NCI-H446 (cell line): ENCODE measurements at regions not wholly inside any gene's neighbourhood (a gene's known extent, or its start where the extent isn't known, plus 50 kb on each side); places are given as distances from the start of the nearest gene placed in this dataset.
"Not testable (repeated sequence)": the region's sequence is repeated elsewhere in the genome, so short reads cannot be mapped to it uniquely, and the experiment has no call there.

Experiments used
- DNase-seq, 2 experiments: peaks; one replicate each; lab custom pipeline; 2025; lab: John Stamatoyannopoulos, UW

- DNase-seq = no peak
Observed at GRCh38 chr2:209160800-209161588, 262.9 kb upstream of the MAP2 start.

DNA sequence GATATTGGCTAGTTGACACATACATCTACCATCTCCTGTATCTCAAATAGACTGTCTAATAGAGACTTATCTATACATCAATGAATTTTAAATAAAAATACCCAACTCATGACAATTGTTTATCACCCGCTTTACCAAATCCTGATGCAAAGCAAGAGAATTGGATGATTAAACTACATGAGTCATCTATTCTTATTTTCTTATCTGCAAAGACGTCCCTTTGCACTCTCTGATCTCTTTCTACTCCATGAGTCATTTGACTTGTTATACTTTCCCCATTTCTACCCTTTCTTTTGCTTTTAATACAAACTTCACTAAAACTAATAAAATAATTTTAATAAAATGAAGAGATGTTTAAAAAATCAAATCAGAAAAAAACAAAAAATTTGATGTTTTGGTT lies 261.7 kb upstream of the MAP2 start:
- DNase-seq = no peak

- DNase-seq = no peak
Observed at GRCh38 chr2:209181984-209182383, 241.9 kb upstream of the MAP2 start.

GRCh38 chr2:209186886-209187285 lies 237.0 kb upstream of the MAP2 start:
- peak in 1 of 2 experiments; percentile 12 for DNase-seq

DNA sequence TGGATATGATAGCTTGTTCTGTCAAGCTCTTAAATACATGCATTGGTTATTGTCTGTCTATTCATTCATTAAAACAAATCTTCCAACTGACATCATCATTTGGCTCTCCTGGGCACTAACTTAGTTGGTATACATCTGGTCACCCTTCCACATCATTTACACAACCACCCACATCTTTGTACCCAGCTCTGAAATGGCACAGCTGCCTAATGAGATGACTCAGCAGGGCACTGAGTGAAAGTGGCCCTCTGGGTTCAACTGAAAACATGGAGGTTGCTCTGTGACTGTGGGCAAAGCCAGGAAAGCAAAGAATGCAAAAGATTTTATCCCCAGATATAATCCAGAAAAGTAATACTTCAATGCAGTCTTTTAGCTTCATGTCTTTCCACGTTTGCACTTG lies 234.0 kb upstream of the MAP2 start:
- peak; percentile 26 to 78 for DNase-seq

DNA sequence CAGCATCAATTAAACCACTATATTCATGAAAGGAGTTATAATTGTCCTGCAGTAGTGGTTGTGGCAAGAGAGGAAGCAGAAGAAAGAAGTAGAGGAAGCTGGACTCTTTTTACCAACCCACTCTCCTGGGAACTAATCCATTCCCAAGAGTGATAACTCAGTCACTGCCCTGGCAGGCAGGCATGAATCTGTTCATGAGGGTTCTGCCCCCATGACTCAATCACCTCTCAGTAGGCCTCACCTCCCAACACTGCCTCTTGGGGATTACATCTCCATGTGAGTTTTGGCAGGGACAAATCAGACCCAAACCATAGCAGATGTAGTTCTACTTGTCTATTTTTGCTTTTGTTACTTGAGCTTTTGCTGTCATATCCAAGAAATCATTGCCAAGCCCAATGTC lies 232.7 kb upstream of the MAP2 start:
- peak; percentile 43 to 86 for DNase-seq

DNA sequence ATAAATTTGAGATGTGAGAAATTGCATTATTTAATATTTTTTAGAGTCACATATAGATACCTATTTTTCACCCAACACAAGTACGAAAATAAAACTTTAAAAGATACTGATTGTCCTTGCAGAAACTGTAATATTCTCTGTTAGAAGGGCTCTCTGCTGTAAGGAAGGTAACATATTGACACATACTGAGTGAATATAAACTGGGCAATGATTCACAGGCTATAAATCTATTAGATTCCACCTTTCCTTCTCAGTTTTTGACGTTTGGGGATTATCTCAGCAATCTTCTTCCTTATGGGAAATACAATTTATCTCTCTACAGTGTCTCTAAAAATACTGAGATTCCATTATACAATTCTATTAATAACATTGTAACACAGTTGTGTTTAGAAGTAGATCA lies 229.1 kb upstream of the MAP2 start:
- no peak for DNase-seq

GRCh38 chr2:209208211-209208610 lies 215.6 kb upstream of the MAP2 start:
- DNase-seq = no peak

DNA sequence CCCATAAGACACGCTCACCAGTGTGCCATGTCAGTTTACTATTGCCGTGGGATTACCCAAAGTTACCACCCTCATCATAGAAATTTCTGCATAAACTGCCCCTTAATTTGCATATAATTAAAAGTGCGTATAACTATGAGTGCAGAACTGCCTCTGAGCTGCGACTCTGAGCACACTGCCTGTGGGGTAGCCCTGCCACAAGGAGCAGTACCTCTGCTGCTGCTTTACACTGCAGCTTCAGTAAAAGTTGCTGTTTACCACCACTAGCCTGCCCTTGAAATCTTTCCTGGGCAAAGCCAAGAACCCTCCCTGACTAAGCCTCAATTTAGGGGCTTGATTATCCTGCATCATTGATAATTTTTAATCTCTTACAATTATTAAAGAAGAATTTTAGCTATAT lies 213.9 kb upstream of the MAP2 start:
- DNase-seq = no peak

DNA sequence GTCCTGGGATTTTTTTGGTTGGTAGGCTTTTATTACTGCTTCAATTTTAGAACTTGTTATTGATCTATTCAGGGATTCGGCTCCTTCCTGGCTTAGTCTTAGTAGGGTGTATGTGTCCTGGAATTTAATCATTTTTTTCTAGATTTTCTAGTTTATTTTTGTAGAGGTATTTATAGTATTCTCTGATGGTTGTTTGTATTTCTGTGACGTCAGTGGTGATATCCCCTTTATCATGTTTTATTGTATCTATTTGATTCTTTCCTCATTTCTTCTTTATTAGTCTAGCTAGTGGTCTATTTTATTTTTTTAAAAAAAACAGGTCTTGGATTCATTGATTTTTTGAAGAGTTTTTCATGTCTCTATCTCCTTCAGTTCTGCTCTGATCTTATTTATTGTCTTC lies 193.3 kb upstream of the MAP2 start:
- no peak for DNase-seq

DNA sequence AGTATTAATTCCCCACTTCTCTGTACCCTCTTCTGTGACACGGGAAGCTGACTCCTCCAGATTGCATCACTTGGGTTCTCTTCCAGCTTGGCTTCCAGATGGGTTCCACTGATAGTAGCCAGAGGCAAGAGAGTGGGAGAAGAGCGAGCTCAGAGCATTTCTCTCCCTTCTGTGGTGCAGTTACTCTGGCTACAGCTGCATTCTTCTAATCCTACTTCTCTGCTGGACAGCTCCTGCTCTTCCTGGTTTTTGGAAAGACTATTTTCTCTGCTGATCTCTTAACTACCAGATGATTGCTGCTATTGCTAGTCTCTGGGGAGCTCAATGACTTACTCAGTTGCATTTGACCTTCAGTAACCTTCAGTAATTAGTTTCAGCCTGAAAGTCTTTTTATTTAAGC lies 187.5 kb upstream of the MAP2 start:
- DNase-seq = peak in 1 of 2 experiments; percentile 8

- no peak for DNase-seq
Observed at GRCh38 chr2:209238765-209239584, 184.9 kb upstream of the MAP2 start.

- peak in 1 of 2 experiments; percentile 13 for DNase-seq
Observed at GRCh38 chr2:209239585-209239938, 184.3 kb upstream of the MAP2 start.

- DNase-seq = no peak
Observed at GRCh38 chr2:209240204-209240603, 183.6 kb upstream of the MAP2 start.

GRCh38 chr2:209253544-209253943 lies 170.3 kb upstream of the MAP2 start:
- DNase-seq = no peak

DNA sequence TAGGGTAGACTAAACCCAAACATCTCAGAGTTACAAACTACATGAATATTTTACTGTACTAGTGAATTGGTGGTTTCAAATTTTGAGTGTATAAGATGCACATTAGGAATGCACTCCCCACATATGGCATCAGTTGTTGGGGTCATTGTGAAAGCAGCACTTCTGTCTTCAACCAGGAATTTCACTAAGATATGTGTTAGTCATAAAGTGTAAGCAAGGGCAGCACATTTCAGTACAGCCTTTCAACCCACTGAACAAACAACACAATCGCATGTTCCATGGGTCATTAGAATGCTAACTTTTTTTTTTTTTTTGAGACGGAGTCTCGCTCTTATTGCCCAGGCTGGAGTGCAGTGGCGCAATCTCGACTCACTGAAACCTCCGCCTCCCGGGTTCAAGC lies 164.1 kb upstream of the MAP2 start:
- DNase-seq = no peak

DNA sequence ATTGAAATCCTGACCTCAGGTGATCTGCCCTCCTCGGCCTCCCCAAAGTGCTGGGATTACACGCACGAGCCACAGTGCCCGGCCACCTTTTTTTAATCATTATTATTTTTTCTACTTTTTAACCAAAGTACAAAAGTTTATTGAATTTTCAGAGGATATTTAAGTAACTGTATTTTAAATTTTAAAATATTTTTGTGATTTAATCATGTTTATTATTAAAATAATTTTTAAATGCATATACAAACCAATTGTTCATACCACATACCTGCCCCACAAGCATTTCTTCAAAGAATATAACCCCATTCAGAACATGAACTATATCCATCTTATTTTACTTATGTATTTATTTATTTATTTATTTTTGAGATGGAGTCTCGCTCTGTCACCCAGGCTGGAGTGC lies 163.6 kb upstream of the MAP2 start:
- DNase-seq = no peak

- not testable (repeated sequence) for DNase-seq
Observed at GRCh38 chr2:209261366-209262053, 162.3 kb upstream of the MAP2 start.

GRCh38 chr2:209269024-209269423 lies 154.8 kb upstream of the MAP2 start:
- no peak for DNase-seq

DNA sequence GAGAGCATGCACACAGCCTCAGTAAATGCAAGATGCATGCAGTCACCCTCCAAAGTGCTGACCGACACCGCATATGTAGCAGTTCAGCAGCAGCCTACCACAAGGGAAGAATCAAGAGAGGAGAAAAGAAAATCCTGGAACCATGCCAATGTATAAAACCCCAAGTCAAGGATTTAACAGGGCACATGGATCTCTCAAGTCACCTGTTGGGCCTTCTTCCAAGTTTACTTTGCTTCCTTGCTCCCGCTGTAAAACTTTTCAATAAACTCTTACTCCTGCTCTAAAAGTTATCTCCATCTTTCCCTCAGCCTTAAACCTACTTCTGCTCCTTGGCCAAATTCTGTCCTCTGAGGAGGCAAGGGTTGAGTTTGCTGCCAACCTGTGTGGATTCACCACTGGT lies 147.8 kb upstream of the MAP2 start:
- DNase-seq = no peak

GRCh38 chr2:209277444-209277843 lies 146.4 kb upstream of the MAP2 start:
- no peak for DNase-seq

DNA sequence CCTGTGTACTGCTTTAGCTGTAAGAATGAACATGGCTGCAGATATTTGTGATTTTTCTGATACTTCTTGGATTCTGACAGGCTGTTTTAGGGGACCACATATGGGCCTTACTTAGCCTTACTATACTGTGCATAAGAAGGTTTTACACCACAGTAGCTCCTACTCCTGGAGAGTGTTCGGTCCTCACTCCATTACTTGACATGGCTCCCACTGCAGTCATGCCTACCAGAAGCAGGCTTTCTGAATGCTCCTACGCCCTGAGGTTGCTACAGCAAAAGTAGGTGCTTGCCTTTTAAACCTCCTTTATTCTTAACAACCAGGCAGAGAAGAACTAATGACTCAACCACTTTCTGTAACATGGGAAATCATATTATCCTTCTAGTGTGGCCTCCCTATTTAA lies 125.2 kb upstream of the MAP2 start:
- DNase-seq = no peak

DNA sequence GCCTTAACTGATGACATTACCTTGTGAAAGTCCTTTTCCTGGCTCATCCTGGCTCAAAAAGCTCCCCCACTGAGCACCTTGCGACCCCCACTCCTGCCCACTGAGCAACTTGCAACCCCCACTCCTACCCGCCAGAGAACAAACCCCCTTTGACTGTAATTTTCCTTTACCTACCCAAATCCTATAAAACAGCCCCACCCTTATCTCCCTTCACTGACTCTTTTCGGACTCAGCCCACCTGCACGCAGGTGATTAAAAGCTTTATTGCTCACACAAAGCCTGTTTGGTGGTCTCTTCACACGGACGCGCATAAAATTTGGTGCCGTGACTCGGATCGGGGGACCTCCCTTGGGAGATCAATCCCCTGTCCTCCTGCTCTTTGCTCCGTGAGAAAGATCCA lies 124.4 kb upstream of the MAP2 start:
- not testable (repeated sequence) for DNase-seq
